ENCODE measurements at regions not wholly inside any gene's neighbourhood (a gene's known extent, or its start where the extent isn't known, plus 50 kb on each side); places are given as distances from the start of the nearest gene placed in this dataset.

GRCh38 chr6:86581833-86582232 is 355.5 kb upstream of the HTR1E start:
- DNase-seq (ENCODE audit: low read depth), result no peak
- TF ChIP-seq CTCF (IDR thresholded peaks at IDR 0.05; ENCODE audit: control insufficient read depth, extremely low read depth, insufficient read depth), result no peak
- H3K4me3 ChIP-seq (ENCODE audit: low read depth, low read length), result no peak overlapping the region

GRCh38 chr6:86563197-86563596 is 374.1 kb upstream of the HTR1E start:
- no peak overlapping the region for H3K4me3 ChIP-seq (ENCODE audit: low read depth, low read length)
- no peak for DNase-seq (ENCODE audit: low read depth)
- no peak for TF ChIP-seq CTCF (IDR thresholded peaks at IDR 0.05; ENCODE audit: control insufficient read depth, extremely low read depth, insufficient read depth)

DNA sequence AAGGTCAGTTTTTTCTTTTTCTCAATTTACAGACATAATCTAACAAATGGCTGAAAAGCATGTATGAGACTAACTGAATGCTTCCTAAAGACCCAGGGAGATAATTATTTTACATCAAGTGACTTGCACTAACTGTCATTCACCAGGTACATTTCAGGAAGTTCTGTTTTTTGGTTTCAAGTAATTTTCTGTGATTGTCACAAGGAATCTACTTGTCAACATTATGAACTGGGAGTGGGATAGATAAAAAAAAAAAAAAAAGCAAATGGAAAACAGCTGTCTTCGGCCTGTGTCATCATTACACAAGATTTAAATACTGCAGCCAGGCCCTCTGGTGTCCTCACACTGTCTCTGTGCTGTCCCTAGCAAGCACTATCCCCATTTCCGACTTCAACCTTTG is 379.0 kb upstream of the HTR1E start:
- H3K4me3 ChIP-seq (ENCODE audit: low read depth, low read length), result no peak overlapping the region
- no peak for TF ChIP-seq CTCF (IDR thresholded peaks at IDR 0.05; ENCODE audit: control insufficient read depth, extremely low read depth, insufficient read depth)
- no peak for DNase-seq (ENCODE audit: low read depth)

GRCh38 chr6:86537292-86537861 is 400.0 kb upstream of the HTR1E start:
- no peak overlapping the region for H3K4me3 ChIP-seq (ENCODE audit: low read depth, low read length)
- TF ChIP-seq CTCF (IDR thresholded peaks at IDR 0.05; ENCODE audit: control insufficient read depth, extremely low read depth, insufficient read depth), result no peak
- no peak for DNase-seq (ENCODE audit: low read depth)

GRCh38 chr6:86536121-86536520 is 401.2 kb upstream of the HTR1E start:
- TF ChIP-seq CTCF (IDR thresholded peaks at IDR 0.05; ENCODE audit: control insufficient read depth, extremely low read depth, insufficient read depth), result no peak
- DNase-seq (ENCODE audit: low read depth), result no peak
- no peak overlapping the region for H3K4me3 ChIP-seq (ENCODE audit: low read depth, low read length)

DNA sequence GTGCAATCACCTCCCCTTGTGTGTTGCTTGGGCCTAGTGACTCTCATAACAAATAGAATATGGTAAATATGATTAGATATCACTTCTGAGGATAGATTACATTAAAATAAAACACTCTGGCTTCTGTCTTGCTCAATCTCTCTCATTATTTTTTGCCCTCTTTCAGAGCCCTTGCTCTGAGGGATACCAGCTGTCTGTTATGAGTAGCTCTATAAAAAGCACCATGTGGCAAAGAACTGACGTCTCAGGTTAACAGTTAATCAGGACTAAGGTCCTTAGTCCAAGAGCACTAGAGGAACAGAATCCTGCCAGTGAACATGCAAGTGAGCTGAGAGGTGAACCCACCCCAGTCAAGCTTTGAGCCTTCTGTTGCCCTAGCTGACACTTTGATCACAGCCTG is 402.2 kb upstream of the HTR1E start:
- no peak for DNase-seq (ENCODE audit: low read depth)
- no peak for TF ChIP-seq CTCF (IDR thresholded peaks at IDR 0.05; ENCODE audit: control insufficient read depth, extremely low read depth, insufficient read depth)
- no peak overlapping the region for H3K4me3 ChIP-seq (ENCODE audit: low read depth, low read length)

- no peak for DNase-seq (ENCODE audit: low read depth)
- no peak for TF ChIP-seq CTCF (IDR thresholded peaks at IDR 0.05; ENCODE audit: control insufficient read depth, extremely low read depth, insufficient read depth)
- H3K4me3 ChIP-seq (ENCODE audit: low read depth, low read length), result no peak overlapping the region
Measured at GRCh38 chr6:86529635-86530034, 407.7 kb upstream of the HTR1E start.
